DND-41 (cell line): ENCODE measurements at regions not wholly inside any gene's neighbourhood (a gene's known extent, or its start where the extent isn't known, plus 50 kb on each side); places are given as distances from the start of the nearest gene placed in this dataset.

ENCODE experiments used
- EZH2 ChIP-seq: IDR thresholded peaks from 3 replicates; pipeline ENCODE4 v1.6.1; 2012; ENCODE audit warnings: borderline replicate concordance, low read depth, mild to moderate bottlenecking, moderate library complexity, low read length, inconsistent platforms; ENCODE audit not compliant: severe bottlenecking
- TF ChIP-seq, protein P1 (sequence below): IDR thresholded peaks from 2 replicates; pipeline ENCODE4 v1.5.1; 2012; ENCODE audit warnings: borderline replicate concordance, low read length, moderate library complexity, mild to moderate bottlenecking; ENCODE audit not compliant: poor library complexity, severe bottlenecking; ENCODE audit errors: extremely low read depth

DNA sequence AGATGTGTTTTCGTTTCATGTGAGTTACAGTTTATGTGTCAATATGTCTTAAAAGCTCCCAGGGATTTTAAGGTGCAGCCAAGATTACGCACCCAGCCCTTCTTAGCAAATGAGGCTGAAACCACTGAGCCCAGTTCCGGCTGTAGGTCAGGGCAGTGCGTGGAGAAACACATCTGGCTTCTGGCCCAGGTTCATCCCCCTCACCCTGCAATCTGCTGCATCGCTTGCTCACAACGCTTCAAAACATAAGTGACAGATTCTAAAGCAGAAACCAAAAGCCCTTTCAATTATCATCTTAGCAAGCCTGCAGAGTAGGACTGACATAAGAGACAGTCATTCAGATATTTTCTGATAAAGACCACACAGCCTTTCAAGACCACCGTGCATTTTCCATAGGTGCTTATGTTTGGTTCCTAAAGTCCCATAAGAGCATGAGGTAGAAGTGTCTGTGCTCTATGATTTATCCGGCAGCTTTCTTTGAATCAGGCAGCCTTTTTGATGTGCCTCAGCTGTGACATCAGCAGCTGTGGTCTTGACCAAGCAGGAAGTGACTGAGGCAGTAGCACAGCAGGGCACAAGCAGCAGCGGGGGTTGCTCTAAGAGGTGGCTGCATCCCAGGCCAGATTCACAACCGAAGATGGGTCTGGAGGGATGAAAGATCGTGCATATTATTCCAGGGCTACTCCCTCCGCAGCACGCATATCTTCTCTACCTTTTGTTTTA lies 72.1 kb upstream of the LYZL2 start:
- TF ChIP-seq, protein P1, sequence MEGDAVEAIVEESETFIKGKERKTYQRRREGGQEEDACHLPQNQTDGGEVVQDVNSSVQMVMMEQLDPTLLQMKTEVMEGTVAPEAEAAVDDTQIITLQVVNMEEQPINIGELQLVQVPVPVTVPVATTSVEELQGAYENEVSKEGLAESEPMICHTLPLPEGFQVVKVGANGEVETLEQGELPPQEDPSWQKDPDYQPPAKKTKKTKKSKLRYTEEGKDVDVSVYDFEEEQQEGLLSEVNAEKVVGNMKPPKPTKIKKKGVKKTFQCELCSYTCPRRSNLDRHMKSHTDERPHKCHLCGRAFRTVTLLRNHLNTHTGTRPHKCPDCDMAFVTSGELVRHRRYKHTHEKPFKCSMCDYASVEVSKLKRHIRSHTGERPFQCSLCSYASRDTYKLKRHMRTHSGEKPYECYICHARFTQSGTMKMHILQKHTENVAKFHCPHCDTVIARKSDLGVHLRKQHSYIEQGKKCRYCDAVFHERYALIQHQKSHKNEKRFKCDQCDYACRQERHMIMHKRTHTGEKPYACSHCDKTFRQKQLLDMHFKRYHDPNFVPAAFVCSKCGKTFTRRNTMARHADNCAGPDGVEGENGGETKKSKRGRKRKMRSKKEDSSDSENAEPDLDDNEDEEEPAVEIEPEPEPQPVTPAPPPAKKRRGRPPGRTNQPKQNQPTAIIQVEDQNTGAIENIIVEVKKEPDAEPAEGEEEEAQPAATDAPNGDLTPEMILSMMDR = no peak
- no peak for TF ChIP-seq EZH2
